ENCODE measurements at regions not wholly inside any gene's neighbourhood (a gene's known extent, or its start where the extent isn't known, plus 50 kb on each side); places are given as distances from the start of the nearest gene placed in this dataset.
"Not testable (repeated sequence)": the region's sequence is repeated elsewhere in the genome, so short reads cannot be mapped to it uniquely, and the experiment has no call there.

GRCh38 chr14:30427846-30428245 is 131.1 kb upstream of the G2E3 start:
- no peak for DNase-seq (ENCODE audit: low spot score)

- no peak for DNase-seq (ENCODE audit: low spot score)
Measured at GRCh38 chr14:30431552-30431951, 127.4 kb upstream of the G2E3 start.

- DNase-seq (ENCODE audit: low spot score) = no peak
Measured at GRCh38 chr14:30440961-30441360, 118.0 kb upstream of the G2E3 start.

GRCh38 chr14:30443368-30444007 is 115.5 kb upstream of the G2E3 start:
- DNase-seq (ENCODE audit: low spot score) = peak; percentile 27

GRCh38 chr14:30444451-30444850 is 114.5 kb upstream of the G2E3 start:
- DNase-seq (ENCODE audit: low spot score) = no peak

GRCh38 chr14:30445011-30445793 is 113.8 kb upstream of the G2E3 start:
- no peak for DNase-seq (ENCODE audit: low spot score)

GRCh38 chr14:30445852-30446251 is 113.1 kb upstream of the G2E3 start:
- DNase-seq (ENCODE audit: low spot score) = no peak

GRCh38 chr14:30450631-30451545 is 108.1 kb upstream of the G2E3 start:
- no peak for DNase-seq (ENCODE audit: low spot score)

GRCh38 chr14:30456296-30456695 is 102.7 kb upstream of the G2E3 start:
- no peak for DNase-seq (ENCODE audit: low spot score)

GRCh38 chr14:30462358-30462757 is 96.6 kb upstream of the G2E3 start:
- no peak for DNase-seq (ENCODE audit: low spot score)

- DNase-seq (ENCODE audit: low spot score) = no peak
Measured at GRCh38 chr14:30464481-30464880, 94.5 kb upstream of the G2E3 start.

GRCh38 chr14:30468354-30468753 is 90.6 kb upstream of the G2E3 start:
- DNase-seq (ENCODE audit: low spot score) = no peak

GRCh38 chr14:30471980-30472379 is 87.0 kb upstream of the G2E3 start:
- DNase-seq (ENCODE audit: low spot score) = no peak

GRCh38 chr14:30473846-30474696 is 84.9 kb upstream of the G2E3 start:
- not testable (repeated sequence) for DNase-seq (ENCODE audit: low spot score)

- no peak for DNase-seq (ENCODE audit: low spot score)
Measured at GRCh38 chr14:30482276-30482675, 76.7 kb upstream of the G2E3 start.

GRCh38 chr14:30484201-30484600 is 74.8 kb upstream of the G2E3 start:
- DNase-seq (ENCODE audit: low spot score) = no peak

GRCh38 chr14:30484976-30485375 is 74.0 kb upstream of the G2E3 start:
- no peak for DNase-seq (ENCODE audit: low spot score)

- DNase-seq (ENCODE audit: low spot score) = no peak
Measured at GRCh38 chr14:30496852-30497251, 62.1 kb upstream of the G2E3 start.

GRCh38 chr14:30499358-30499757 is 59.6 kb upstream of the G2E3 start:
- no peak for DNase-seq (ENCODE audit: low spot score)

- DNase-seq (ENCODE audit: low spot score) = no peak
Measured at GRCh38 chr14:30500222-30500621, 58.7 kb upstream of the G2E3 start.

- no peak for DNase-seq (ENCODE audit: low spot score)
Measured at GRCh38 chr14:30507209-30507608, 51.7 kb upstream of the G2E3 start.

Measured in H4 (cell line).